ENCODE measurements at regions not wholly inside any gene's neighbourhood (a gene's known extent, or its start where the extent isn't known, plus 50 kb on each side); places are given as distances from the start of the nearest gene placed in this dataset.

- DNase-seq (ENCODE audit: low read depth): no peak
- TF ChIP-seq CTCF (conservative IDR thresholded peaks at IDR 0.05; ENCODE audit: low read depth, low read length): no peak
Measured at GRCh38 chr13:87129602-87130300, 541.4 kb upstream of the SLITRK5 start.

GRCh38 chr13:87130423-87130822 is 540.7 kb upstream of the SLITRK5 start:
- DNase-seq (ENCODE audit: low read depth): no peak
- no peak overlapping the region for H3K4me3 ChIP-seq (ENCODE audit: low read length)
- no peak for TF ChIP-seq CTCF (conservative IDR thresholded peaks at IDR 0.05; ENCODE audit: low read depth, low read length)

More at GRCh38 chr13:87129602-87130300, 541.4 kb upstream of the SLITRK5 start:
- H3K4me3 ChIP-seq (ENCODE audit: low read length): no peak overlapping the region

- no peak for DNase-seq (ENCODE audit: low read depth)
- H3K4me3 ChIP-seq (ENCODE audit: low read length): no peak overlapping the region
- no peak for TF ChIP-seq CTCF (conservative IDR thresholded peaks at IDR 0.05; ENCODE audit: low read depth, low read length)
Measured at GRCh38 chr13:87131611-87132010, 539.6 kb upstream of the SLITRK5 start.

GRCh38 chr13:87138866-87139265 is 532.3 kb upstream of the SLITRK5 start:
- no peak for TF ChIP-seq CTCF (conservative IDR thresholded peaks at IDR 0.05; ENCODE audit: low read depth, low read length)
- no peak for DNase-seq (ENCODE audit: low read depth)
- no peak overlapping the region for H3K4me3 ChIP-seq (ENCODE audit: low read length)

- DNase-seq (ENCODE audit: low read depth): peak; percentile 34
- TF ChIP-seq CTCF (conservative IDR thresholded peaks at IDR 0.05; ENCODE audit: low read depth, low read length): no peak
- no peak overlapping the region for H3K4me3 ChIP-seq (ENCODE audit: low read length)
Measured at GRCh38 chr13:87147076-87147475, 524.1 kb upstream of the SLITRK5 start.

- DNase-seq (ENCODE audit: low read depth): no peak
- TF ChIP-seq CTCF (conservative IDR thresholded peaks at IDR 0.05; ENCODE audit: low read depth, low read length): no peak
- H3K4me3 ChIP-seq (ENCODE audit: low read length): no peak overlapping the region
Measured at GRCh38 chr13:87153371-87153770, 517.8 kb upstream of the SLITRK5 start.

GRCh38 chr13:87166348-87166747 is 504.8 kb upstream of the SLITRK5 start:
- TF ChIP-seq CTCF (conservative IDR thresholded peaks at IDR 0.05; ENCODE audit: low read depth, low read length): no peak
- no peak for DNase-seq (ENCODE audit: low read depth)
- H3K4me3 ChIP-seq (ENCODE audit: low read length): no peak overlapping the region

Measured in retinal pigment epithelial cell (primary cell).